HG02759 (cell line): ENCODE measurements at regions not wholly inside any gene's neighbourhood (a gene's known extent, or its start where the extent isn't known, plus 50 kb on each side); places are given as distances from the start of the nearest gene placed in this dataset.
"Not testable (repeated sequence)": the region's sequence is repeated elsewhere in the genome, so short reads cannot be mapped to it uniquely, and the experiment has no call there.

Source experiments
- ATAC-seq: cut with Tn5 transposase; IDR thresholded peaks from one replicate; pipeline ENCODE4 v1.9.1; 2021; ENCODE audit warnings: mild to moderate bottlenecking, moderate library complexity; ENCODE audit not compliant: unreplicated experiment

- ATAC-seq: no peak
Measured at GRCh38 chr5:33203931-33204330, 236.8 kb upstream of the TARS1 start.

GRCh38 chr5:33205079-33205478 is 235.7 kb upstream of the TARS1 start:
- ATAC-seq: no peak

GRCh38 chr5:33205727-33206410 is 234.9 kb upstream of the TARS1 start:
- ATAC-seq: no peak

GRCh38 chr5:33206962-33207506 is 233.7 kb upstream of the TARS1 start:
- ATAC-seq: no peak

GRCh38 chr5:33209252-33209651 is 231.5 kb upstream of the TARS1 start:
- ATAC-seq: no peak

- ATAC-seq: not testable (repeated sequence)
Measured at GRCh38 chr5:33210221-33210620, 230.5 kb upstream of the TARS1 start.

GRCh38 chr5:33210978-33211377 is 229.8 kb upstream of the TARS1 start:
- ATAC-seq: no peak

GRCh38 chr5:33212439-33212838 is 228.3 kb upstream of the TARS1 start:
- ATAC-seq: no peak

GRCh38 chr5:33212900-33213299 is 227.9 kb upstream of the TARS1 start:
- no peak for ATAC-seq

- ATAC-seq: no peak
Measured at GRCh38 chr5:33223563-33224284, 217.0 kb upstream of the TARS1 start.

- ATAC-seq: no peak
Measured at GRCh38 chr5:33224285-33224961, 216.3 kb upstream of the TARS1 start.

- ATAC-seq: no peak
Measured at GRCh38 chr5:33227247-33227646, 213.5 kb upstream of the TARS1 start.

GRCh38 chr5:33227746-33228145 is 213.0 kb upstream of the TARS1 start:
- ATAC-seq: no peak

- ATAC-seq: no peak
Measured at GRCh38 chr5:33228149-33228548, 212.6 kb upstream of the TARS1 start.

GRCh38 chr5:33229216-33229615 is 211.5 kb upstream of the TARS1 start:
- no peak for ATAC-seq

- ATAC-seq: no peak
Measured at GRCh38 chr5:33230467-33231078, 210.2 kb upstream of the TARS1 start.

GRCh38 chr5:33231214-33231710 is 209.5 kb upstream of the TARS1 start:
- ATAC-seq: no peak

- ATAC-seq: no peak
Measured at GRCh38 chr5:33231935-33232334, 208.8 kb upstream of the TARS1 start.

- no peak for ATAC-seq
Measured at GRCh38 chr5:33232731-33233505, 207.8 kb upstream of the TARS1 start.

GRCh38 chr5:33235304-33235703 is 205.5 kb upstream of the TARS1 start:
- no peak for ATAC-seq
